ENCODE measurements at regions not wholly inside any gene's neighbourhood (a gene's known extent, or its start where the extent isn't known, plus 50 kb on each side); places are given as distances from the start of the nearest gene placed in this dataset.
"Not testable (repeated sequence)": the region's sequence is repeated elsewhere in the genome, so short reads cannot be mapped to it uniquely, and the experiment has no call there.

DNA sequence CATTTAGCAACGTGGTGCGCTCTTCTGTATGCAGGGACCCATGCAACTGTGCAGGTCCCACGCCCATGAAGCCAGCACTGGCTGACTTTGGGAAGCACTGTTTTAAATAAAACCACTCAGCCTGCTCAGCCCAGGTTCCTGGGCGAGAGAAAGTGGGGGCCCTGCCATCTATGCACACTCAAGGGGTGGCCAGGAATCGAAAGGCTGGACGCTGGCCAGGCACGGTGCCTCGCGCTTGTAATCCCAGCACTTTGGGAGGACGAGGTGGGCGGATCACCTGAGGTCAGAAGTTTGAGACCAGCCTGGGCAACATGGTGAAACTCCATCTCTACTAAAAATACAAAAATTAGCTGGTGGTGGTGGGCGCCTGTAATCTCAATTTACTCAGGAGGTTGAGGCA, 179.9 kb upstream of the TBX3 start:
- DNase-seq = no peak

DNA sequence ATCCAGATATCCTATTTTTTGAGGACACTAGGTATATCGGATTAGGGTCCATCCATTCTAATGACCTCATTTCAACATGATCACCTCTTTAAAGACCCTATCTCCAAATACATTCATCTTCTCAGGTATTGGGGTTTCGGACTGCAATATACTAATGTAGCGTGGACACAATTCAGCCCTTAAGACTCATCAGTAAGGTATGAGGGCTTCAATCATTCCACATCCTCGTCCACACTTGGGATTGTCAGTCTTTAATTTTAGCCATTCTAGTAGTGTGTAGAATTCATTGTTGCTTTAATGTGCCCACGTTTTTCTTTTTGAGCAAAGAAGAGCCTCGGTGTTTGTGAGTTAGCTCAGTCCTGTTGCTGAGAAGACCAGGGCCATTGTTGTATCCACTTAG, 177.0 kb upstream of the TBX3 start:
- DNase-seq = no peak

DNA sequence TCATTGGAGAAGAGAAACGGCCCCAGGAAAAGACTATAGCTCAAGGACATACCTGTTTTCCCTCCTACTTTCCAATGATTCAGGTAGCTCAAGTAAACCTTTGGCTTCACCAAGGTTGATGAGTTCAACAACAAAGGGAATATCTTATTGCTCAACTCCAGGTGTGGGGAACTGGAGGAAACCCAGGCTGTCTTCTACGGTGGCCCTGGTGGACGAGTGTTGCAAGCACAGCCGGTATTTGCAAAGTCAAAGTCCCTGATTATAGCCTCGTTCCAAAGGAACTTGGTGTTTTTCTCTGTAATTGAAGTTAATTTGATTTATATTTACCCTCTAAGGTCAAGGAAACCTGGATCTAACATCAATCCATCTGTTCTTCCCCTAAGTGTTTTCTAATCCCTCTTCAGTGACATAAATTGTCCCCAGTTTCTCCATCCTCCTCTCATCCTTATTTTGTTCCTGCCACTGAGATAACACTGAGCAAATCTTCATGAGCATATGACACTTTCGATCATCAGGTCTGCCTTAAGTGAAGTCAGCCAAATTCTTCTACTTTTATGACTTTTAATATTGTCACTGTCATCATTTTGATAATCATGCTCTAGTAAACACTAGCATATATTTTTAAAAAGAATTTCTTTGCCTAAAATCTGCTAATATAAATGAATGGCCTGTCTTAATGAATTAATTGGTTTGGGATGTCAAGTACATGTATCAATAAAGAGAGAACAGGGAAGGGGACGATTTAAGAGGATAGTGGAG, 174.6 kb upstream of the TBX3 start:
- no peak for DNase-seq

DNA sequence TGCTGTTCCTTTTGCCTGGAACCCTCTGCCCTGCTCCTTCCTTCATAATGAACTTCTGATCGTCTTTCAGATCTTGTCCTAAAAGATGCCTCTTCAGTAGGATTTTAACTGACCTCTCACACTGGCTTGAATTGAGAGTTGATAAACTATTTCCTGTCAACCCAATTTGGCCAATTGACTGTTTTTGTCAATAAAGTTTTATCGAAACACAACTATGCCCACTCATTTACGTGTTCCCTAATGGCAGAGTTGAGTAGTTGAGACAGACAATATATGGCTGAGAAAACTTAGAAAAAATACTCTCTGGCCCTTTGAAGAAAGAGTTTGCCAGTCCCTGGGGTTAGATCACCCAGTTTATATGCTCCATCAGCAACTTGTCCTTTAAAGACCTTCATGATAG, 171.7 kb upstream of the TBX3 start:
- no peak for DNase-seq

DNA sequence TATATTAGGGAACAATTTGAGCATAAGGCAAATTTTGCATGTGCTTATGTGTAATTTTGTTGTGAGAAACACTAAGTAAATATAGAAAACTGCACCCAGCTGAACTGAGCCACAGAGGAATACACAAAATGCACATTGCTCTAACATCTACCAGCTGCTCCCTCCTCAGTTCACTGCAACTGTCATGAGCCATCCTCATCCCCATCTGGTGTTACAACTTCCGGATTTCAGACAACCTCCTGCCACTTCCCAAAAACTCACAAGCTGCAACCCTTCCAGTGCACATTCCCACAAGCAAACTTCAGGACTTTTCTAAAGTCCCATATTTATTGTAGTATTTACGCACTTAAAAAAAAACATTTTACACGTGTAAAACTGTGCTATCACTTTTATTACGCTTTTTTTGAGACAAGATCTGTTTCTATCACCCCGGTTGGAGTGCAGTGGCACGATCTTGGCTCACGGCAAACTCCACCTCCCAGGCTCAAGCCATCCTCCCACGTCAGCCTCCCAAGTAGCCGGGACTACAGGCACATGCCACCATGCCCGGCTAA, 169.1 kb upstream of the TBX3 start:
- DNase-seq = no peak

DNA sequence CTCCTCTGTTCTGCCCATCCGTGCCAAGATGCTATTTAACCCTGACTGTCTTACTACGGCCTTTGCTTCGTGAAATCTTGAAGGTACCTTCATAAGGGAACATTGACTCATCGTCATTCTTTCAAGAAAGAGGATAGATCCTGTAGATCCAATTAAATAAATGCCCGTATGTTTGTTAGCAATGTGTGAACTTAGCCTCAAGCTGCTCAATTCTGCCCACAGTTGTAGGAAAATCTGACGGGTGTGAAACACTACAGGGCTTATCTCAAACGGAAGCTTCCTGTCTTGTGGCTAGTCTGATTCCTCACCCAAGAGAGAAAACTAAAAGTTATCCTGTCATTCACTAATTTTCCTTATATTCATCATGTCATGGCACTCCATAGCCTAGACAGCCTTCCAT, 168.0 kb upstream of the TBX3 start:
- no peak for DNase-seq

DNA sequence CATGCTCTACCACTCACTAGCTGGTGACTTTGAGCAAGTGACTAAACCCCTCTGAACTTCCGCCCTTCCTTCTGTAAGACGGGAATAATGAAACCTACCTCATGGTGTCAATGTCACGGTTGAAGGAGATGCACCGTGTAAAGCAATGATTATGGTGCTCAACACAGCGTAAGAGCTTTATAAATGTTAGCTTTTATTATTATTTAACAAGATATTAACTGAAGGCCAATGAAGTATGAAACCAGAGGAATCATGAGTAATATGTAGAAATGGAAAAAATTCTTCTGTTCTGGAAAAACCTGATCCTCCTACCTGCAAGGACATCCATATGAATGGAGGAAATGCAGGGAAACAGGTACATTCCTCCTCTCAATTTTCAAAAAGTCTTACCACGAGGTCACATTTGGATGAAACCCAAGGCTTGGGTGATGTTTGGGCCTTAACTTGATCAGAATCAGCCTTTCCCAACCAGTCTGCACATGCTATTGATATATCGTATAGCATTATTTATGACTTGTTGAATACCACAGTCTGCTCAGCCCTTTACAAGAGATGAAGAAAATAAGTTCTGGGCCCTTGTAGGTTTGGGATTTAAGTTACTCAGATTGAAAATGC, 166.8 kb upstream of the TBX3 start:
- no peak for DNase-seq

DNA sequence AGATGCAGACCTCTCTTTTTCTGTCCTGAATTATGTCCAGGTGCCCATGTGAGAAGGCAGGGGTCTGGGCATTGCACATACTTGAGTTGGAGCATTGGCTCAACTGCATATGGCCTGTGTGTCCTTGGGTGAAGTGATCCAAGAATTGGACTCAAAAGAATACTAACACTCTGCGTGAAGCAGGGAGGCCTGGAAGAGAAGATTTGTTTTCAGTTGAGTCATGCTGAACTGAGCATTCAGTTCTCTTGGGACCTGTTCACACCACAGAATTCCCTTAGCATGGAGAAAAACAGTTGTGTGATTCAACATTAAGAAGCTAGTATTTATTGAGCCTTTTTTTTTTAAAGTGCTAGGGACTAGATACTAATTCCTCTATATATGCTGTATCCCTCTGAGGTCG, 164.7 kb upstream of the TBX3 start:
- no peak for DNase-seq

DNA sequence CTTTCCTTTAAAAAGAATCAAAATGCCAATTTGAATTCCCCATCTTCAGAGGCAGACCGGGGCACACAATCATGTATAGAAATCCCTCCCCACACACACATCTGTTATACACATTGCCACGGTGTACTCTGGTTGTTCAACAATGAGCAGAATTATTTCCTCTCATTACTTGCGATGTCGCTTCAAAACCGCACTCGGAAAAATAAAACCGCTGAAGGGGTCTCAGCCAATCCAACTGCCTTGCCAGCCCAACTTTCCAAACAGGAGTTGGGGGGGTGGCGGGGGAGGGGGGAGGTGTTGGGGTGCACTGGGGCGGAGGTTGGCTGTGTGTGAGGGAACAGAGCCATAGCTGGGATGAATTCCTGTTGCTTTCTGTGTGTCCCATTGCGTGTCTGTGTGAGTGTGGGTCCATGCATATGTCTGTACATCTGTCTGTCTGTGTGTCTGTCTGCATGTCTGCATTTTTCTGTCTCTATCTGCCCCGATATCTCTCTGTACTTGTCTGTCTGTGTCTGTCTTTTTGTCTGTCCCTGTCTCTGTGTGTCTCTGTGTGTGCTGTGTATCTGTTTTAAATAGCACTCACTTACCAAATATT, 163.6 kb upstream of the TBX3 start:
- no peak for DNase-seq

DNA sequence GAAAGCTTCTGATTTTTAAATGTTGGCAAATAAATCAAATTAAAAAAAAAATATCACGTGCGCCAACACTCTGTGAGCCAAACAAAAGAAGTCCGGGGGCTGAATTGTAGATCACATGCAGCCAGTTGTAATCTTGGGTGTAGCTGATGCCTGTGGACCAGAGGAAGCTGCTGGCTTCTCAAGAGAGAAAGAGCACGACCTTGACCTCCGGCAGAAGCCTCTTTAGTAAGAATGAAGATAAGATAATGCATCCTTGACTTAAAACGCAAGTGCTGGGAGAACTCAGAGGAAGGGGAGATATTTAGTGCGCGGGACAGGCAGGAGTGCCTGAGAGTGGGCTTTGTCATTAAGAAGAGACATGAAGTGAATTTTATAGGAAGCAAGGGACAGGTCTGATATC, 162.8 kb upstream of the TBX3 start:
- DNase-seq = no peak

DNA sequence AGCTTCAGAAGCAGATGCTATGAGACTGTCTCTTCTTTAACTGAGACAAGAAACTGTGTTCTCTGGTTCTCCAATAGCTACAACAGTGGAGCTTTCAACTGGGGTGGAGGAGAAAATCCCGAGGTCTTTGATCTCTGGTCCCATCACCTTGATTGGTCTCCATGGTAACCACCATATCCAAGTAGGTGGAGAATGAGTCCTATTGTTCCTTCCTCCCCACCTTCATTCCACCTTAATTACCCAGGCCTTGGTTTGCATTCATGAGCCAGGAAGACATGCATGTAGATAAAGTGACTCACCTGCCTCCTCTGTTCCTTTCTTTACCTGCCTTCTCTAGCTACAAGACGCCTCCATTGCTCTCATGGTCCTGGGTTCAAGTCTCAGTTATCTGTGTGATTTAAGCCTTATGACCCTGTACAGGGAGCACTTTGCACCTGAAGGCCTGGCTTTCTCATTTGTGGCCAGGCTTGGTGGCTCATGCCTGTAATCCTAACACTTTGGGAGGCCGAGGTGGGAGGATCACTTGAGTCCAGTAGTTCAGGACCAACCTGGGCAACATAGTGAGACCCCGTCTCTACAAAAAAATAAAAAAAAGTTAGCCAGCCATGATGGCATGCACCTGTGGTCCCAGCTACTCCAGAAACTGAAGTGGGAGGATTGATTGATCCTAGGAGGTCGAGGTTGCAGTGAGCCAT, 157.7 kb upstream of the TBX3 start:
- no peak for DNase-seq

DNA sequence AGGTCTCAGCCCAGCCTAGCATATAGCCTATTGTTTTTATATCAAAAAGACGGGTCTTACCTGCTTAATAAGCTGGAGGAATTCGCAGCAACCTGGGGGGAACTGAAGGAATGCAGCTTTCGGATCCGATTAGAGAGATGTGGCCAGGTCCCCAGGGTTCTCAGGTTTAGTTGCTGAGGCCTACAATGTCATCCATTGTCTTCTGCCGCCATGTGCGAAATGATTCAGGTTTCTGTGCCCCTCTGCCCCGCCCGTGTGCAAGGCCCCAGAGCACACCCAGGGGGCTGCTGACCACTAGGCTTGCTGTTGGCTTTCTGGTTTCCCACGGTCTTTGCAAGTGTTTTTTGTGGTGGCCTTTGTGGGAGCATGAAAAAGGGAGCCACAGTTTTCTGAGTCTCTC, 154.5 kb upstream of the TBX3 start:
- DNase-seq = no peak

DNA sequence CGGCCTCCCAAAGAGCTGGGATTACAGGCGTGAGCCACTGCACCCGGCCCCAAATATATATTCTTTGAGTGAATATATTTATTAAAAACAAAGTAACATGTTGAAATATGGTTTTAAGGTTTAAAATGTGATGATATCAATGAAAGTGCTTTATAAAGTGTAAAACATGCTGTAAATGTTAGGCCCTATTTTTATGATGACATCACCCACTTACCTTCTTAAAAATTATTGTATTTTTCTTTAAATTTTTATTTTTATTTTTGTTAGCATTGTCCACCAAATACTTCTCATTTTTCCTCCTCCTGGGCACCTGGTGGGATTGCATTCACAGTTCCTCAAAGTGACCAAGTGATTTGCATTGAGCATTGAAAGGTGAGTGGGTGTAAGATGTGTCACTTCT, 152.6 kb upstream of the TBX3 start:
- no peak for DNase-seq

DNA sequence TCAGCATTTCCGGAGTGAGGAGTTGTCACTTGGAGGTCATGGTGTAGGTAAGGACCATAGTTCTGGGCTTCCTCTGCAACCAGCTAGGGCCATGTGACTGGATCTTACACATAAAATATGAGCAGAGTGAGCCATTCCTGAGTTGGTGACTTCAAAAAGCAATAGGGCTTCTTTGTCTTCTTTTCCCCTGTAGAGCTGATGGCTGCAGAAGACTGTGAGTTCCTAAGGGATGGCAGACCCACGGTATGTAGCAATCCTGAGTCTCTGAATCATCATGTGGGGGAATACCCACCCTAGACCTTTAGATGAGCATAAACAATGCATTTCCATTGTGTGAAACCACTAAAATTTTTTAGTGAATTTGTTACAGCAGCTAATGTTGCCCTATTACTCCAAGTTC, 151.1 kb upstream of the TBX3 start:
- DNase-seq = no peak

DNA sequence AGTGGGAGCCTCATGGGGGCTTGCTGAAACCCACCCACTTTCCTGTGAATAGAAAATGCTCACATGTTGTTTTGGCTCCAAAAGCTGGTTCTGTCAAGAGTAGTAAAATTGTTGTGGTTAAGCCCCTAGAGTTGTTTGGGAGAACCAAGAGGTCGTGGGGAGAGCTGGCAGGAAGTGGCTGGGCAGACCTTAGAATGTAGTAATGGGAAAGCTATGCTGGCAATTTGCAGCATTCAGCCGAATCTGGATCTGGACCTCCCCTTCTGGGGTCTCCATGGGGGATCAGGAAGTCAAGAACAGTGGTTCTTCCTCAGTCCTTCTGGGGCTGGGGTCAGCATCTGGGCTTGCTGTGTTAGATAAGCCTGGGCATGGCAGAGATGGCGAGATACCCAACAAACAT, 150.6 kb upstream of the TBX3 start:
- no peak for DNase-seq

DNA sequence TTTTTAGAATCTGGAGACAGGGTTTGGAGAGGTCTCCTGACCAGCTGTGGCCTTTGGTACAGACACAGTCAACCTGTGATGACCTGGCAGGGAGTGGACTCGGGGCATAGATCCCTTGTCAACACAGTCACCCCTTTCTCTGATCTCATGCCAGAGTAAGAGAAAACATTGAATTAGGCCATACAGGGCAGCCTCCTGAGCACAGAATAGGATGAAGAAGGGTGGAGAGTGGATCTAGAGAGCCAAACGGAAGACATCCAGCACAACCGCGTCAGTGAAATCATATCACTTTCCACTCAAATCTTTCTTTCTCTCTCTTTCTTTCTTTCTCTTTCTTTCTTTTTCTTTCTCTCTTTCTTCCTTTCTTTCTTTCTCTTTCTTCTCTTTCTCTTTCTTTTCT, 145.9 kb upstream of the TBX3 start:
- DNase-seq = no peak

DNA sequence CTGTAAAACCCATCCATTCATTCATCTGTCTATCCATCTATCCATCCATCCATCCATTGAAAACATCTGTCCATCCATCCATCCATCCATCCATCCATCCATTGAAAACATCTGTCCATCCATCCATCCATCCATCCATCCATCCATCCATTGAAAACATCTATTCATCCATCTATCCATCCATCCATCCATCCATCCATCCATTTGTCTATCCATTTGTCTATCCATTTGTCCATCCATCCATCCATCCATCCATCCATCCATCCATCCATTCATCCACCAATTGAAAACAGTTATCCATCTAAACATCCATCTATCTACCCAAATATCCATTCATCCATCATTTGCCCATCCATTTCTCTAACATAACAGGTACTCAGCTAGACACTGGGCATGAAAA, 145.3 kb upstream of the TBX3 start:
- DNase-seq = not testable (repeated sequence)

DNA sequence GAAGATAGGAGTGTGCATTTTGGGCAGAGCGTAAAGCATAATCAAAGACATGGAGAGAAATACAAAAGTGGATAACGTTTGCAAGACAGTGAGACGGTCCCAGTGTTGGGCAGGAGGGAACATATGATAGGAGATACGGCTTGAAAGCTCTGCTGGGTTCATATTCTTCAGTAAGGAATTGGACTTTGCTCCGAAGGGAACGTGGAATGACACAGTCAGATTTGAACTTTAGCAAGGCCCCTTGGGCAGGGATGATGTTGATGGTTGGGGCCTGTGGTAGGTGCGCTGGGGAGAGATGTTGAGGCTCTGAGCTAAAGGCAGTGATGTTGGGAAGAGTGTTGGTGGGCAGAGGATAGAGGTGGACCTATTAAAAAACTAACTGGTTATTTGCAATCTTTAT, 143.5 kb upstream of the TBX3 start:
- no peak for DNase-seq

DNA sequence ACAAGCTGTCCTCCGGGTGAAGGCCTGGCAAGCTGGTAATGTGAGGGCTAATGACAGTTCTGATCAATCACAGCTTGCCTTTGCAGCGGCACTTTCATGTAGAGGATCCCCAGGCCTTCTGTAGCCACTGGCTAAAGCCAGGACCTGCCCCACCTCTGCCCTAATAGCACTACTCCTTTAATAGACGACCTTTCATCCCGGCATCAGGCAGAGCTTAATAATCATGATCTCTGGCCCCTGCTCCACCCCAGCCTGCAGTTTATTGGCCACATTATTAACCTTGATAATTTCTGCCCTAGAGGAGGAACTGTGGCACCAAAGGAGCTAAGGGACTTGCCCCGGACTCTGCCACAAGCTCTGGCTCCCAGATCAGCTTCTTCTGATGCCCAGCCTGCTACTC, 142.3 kb upstream of the TBX3 start:
- no peak for DNase-seq

DNA sequence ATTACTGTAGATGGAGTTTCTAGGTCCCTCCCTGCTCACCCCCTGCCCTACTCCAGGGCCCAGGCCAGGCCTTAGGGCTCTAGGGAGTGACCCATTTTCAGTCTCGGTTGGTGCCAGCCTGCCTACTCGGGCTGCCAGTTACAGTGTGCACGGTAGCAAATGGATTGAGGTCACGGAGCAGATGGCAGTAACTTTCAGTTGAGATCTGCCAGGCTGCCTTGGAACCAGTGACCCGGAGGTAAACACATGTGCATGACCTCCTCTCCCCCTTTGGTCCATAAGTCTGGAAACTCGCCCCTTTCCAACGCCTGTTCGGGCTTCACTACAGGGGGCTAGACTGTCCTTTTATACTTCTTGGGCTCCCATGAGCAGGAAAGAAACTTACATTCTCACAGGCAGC, 139.7 kb upstream of the TBX3 start:
- no peak for DNase-seq

DNA sequence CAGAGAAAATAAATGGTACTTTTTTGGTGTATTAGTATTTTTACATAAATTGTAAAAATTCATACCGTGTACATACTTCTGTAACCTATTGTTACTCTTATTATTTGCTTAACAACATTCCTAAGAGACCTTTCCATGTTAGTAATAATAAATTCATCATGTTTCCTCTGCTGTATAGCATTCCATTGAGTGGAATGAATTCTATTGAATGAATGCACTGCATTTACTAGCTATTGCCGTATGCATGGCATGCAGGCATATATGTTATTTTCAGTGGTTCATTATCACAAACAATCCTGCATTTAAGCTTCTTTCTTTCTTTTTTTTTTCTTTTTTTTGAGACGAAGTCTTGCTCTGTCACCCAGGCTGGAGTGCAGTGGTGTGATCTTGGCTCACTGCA, 137.6 kb upstream of the TBX3 start:
- DNase-seq = no peak

DNA sequence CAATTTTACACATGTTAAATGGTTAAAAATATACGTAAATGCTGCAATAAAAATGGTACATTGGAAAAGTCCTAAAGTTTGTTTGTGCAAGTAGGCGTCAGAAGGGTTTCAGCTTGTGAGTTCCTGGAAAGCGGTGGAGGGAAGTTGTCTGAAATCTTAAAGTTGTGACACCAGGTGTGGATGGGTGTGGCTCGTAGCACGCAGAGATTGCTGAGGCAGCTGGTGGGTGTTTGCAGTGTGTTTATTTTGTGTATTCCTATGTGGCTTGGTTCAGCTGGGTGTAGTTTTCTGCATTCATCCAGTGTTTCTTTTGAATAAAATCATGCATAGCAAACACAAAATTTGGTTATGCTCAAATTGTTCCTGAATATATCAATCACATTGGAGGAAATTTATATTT, 136.8 kb upstream of the TBX3 start:
- DNase-seq = no peak

DNA sequence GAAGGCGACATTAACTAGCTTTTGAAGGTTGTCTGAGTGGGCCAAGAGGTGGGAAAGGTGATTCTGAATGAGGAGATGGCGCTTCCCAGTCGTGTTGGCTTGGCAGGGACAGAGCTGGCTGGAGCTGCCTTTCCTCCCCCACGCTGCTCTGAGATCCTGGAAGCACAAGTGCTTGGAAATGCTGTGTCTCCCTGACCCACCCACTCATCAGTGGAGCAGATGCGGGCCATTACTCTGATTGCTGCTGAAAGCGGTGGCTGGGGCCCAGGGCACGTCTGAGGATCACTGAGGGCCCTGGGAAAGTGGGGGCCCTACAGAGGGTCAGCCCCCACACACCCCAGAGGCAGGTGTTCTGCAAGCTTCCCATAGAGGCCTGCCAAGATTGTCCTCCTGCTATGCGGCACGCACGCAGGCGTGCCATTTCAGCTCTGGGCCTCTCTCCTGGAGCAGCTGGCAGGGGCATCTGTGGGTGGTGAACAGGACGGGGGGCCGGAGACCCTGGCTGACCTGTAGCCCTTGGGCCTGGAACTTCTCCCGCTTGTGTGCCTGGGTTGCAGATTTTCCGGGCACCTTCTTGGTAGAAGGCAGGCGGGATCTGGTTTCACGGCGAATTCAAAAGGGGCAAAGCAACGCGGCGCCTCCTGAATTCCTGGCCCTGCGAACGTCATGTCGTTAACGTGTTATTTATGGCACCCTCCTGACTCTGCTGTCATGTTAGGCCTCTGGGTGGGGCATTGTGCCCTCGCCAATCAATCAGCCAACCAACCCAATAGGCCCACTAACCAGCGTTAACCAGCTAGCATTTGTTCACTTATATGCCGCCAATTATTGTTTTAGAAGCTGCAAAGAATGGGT, 133.8 kb upstream of the TBX3 start:
- DNase-seq = no peak

Measured in CD4-positive, alpha-beta T cell treated with Interferon alpha-2 for 1 hour (primary cell).